ENCODE measurements at regions not wholly inside any gene's neighbourhood (a gene's known extent, or its start where the extent isn't known, plus 50 kb on each side); places are given as distances from the start of the nearest gene placed in this dataset.

DNA sequence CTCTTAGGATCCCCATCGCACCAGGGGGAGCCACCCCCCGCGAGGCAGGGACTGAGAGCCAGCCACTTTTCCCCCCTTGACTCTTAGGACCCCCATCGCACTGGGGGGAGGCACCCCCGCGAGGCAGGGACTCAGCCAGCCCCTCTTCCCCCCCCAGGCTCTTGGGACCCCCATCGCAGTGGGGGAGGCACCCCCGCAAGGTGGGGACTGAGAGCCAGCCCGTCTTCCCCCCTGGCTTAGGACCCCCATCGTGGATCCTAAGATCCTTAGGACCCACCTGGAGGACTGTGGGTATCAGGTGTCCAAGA lies 365.2 kb upstream of the SPRY2 start:
- TF ChIP-seq, protein P1, sequence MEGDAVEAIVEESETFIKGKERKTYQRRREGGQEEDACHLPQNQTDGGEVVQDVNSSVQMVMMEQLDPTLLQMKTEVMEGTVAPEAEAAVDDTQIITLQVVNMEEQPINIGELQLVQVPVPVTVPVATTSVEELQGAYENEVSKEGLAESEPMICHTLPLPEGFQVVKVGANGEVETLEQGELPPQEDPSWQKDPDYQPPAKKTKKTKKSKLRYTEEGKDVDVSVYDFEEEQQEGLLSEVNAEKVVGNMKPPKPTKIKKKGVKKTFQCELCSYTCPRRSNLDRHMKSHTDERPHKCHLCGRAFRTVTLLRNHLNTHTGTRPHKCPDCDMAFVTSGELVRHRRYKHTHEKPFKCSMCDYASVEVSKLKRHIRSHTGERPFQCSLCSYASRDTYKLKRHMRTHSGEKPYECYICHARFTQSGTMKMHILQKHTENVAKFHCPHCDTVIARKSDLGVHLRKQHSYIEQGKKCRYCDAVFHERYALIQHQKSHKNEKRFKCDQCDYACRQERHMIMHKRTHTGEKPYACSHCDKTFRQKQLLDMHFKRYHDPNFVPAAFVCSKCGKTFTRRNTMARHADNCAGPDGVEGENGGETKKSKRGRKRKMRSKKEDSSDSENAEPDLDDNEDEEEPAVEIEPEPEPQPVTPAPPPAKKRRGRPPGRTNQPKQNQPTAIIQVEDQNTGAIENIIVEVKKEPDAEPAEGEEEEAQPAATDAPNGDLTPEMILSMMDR (IDR thresholded peaks at IDR 0.05) = no peak
- no peak for TF ChIP-seq POLR2A (IDR thresholded peaks at IDR 0.05)
